Activated CD4-positive, alpha-beta T cell treated with anti-CD3 and anti-CD28 coated beads for 36 hours (primary cell): ENCODE measurements at regions not wholly inside any gene's neighbourhood (a gene's known extent, or its start where the extent isn't known, plus 50 kb on each side); places are given as distances from the start of the nearest gene placed in this dataset.
"Not testable (repeated sequence)": the region's sequence is repeated elsewhere in the genome, so short reads cannot be mapped to it uniquely, and the experiment has no call there.

Experiments used
- ATAC-seq: fragments of 200-7000 bp; cut with Tn5 transposase; one replicate; pipeline ENCODE4 v1.10.0; 2021; ENCODE audit warnings: mild to moderate bottlenecking, moderate library complexity
- CTCF ChIA-PET: fragments of 350-600 bp; sonication (Branson Sonifier 250); formaldehyde crosslinking; loops from one replicate; lab custom pipeline; 2021; ENCODE audit warnings: antibody characterized with exemption; lab: Charles Lee
- POLR2A ChIA-PET: fragments of 350-600 bp; sonication (Branson Sonifier 250); formaldehyde crosslinking; loops from one replicate; lab custom pipeline; 2021; ENCODE audit warnings: antibody characterized with exemption, inconsistent platforms; lab: Charles Lee
- DNase-seq: peaks from one replicate; pipeline ENCODE4 v3.0.0-alpha.2; 2020
- H3K27ac Mint-ChIP-seq: one replicate; pipeline ENCODE4 v1.8.0; 2021; ENCODE audit warnings: mixed read lengths
- H3K27me3 Mint-ChIP-seq: one replicate; pipeline ENCODE4 v1.8.0; 2021; ENCODE audit warnings: mixed read lengths
- H3K36me3 Mint-ChIP-seq: one replicate; pipeline ENCODE4 v1.8.0; 2021; ENCODE audit warnings: low read depth, mixed read lengths
- H3K4me1 Mint-ChIP-seq: one replicate; pipeline ENCODE4 v1.8.0; 2021; ENCODE audit warnings: mixed read lengths
- H3K4me3 Mint-ChIP-seq: one replicate; pipeline ENCODE4 v1.8.0; 2021; ENCODE audit warnings: mild to moderate bottlenecking, moderate library complexity, mixed read lengths
- H3K9me3 Mint-ChIP-seq: one replicate; pipeline ENCODE4 v1.8.0; 2021; ENCODE audit warnings: low read depth, mixed read lengths
- intact Hi-C, 2 experiments: fragments of 100-400 bp; cut with DNase I in 1 of 2; cut with micrococcal nuclease in 1 of 2; formaldehyde crosslinking; loops; one replicate each; pipeline versions ENCODE4 v1.14.2 to v1.15.1; 2022 to 2024; cut with DNase I, micrococcal nuclease

DNA sequence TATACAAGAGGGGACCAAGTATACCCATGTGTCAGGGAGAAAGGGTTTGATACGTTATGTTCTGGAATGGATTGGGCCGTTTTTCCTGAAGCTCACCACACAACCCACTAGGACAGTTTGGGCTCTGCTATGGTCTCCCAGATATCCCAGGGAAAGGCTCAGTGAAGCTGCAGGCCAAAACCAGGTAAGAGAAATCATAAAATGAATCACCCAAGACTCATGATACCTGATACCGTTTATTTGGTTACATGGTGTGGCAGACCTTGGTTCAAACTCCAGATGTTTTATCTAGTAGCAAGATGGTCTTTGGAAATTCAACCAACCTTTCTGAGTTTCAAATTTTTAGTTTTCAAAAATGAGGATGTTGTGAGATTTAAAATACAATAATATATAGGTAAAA lies 177.6 kb downstream of the C12orf75 start:
- Mint-ChIP-seq H3K4me1 (no peaks in the 10 kb centered on the region), H3K27me3 (peaks cover 8% of the 10 kb centered on the region), H3K4me3 (no peak overlapping the region), H3K9me3 (no peaks in the 10 kb centered on the region), H3K36me3 (no peaks in the 10 kb centered on the region), H3K27ac (no peak overlapping the region)
- ChIA-PET CTCF (no interaction called here), POLR2A (interaction anchor here (0.6 kb wide), 1 partner anchor 60 kb away, joined by 3 read pairs; no protein-coding TSS in a partner anchor)
- no peak for DNase-seq
- ATAC-seq, result no peak
- intact Hi-C loops, result no loop called here

DNA sequence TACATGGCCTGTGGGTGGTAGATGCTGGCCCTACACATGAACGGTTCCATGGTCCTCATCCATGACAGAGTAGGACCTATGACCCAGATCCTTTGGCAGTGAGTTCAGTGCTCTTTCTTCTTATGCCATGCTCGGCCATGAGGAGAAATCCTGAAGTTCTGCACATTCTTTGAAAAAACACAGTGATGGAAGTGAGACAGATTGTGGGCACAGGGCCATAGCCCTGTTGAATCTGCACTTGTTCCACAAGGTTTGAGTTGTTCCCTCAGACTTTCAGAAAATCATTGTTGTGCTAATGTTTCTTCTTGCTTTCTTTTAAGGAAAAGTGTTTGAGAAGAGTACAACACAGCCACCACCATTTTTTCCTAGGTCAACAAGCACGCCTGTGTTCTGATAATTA lies 180.0 kb downstream of the C12orf75 start:
- ChIA-PET CTCF (no interaction called here), POLR2A (no interaction called here)
- H3K27me3 Mint-ChIP-seq, result peaks cover 6% of the 10 kb centered on the region
- DNase-seq, result no peak
- H3K4me1 Mint-ChIP-seq, result no peaks in the 10 kb centered on the region
- no peak overlapping the region for H3K4me3 Mint-ChIP-seq
- no peaks in the 10 kb centered on the region for H3K9me3 Mint-ChIP-seq
- no peak for ATAC-seq
- H3K36me3 Mint-ChIP-seq, result no peaks in the 10 kb centered on the region
- intact Hi-C loops, result no loop called here
- H3K27ac Mint-ChIP-seq, result no peak overlapping the region

DNA sequence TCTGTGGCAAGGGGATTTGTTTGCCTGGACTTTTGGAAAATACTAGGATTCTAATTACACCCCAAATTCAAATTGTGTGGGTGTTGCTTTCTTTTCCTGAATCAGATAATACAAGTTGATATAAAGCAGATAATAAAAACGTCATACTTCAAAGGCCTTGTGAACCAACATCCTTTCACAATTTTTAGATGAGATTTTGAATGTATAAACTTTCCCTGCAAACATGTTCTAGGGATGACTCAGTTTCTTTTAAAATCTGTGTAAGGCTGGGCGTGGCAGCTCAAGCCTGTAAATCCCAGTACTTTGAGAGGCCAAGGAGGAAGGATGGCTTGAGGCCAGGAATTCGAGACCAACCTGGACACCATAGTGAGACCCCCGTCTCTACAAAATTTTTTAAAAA lies 182.4 kb downstream of the C12orf75 start:
- ATAC-seq, H3K36me3 Mint-ChIP-seq, H3K27me3 Mint-ChIP-seq, H3K9me3 Mint-ChIP-seq, H3K4me3 Mint-ChIP-seq, POLR2A ChIA-PET, H3K27ac Mint-ChIP-seq, intact Hi-C loops, CTCF ChIA-PET, H3K4me1 Mint-ChIP-seq, DNase-seq: not testable (repeated sequence)

DNA sequence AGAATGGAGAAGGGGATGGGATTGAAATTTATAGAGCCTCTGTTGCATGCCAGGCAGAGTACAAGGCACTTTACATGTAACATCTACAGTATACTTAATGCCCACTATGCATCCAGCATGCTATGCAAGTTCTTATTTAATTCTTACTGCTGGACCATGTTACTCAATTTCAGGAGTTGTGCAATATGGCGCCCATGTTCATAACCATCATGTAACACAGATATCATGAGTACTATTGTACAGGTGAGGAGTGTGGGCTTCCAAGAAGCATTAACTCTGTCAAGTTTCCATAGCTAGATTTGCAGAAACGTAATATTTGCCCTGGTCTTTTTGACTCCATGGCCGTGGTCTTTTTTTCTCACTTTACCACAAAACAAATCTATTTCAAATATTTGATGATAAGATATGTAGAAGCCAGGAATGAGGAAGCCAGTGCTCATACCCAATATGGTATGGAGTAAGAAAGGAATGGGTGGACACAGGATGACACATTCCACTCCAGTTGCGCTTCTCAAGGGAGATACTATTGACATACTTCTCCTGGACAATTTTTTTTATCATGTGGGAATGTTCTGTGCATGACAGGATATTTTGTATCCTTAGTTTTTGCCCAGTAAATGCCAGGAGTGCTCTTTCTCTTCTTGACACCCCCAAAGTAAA lies 191.8 kb downstream of the C12orf75 start:
- DNase-seq (no peak), ATAC-seq (no peak)
- POLR2A ChIA-PET, result no interaction called here
- Mint-ChIP-seq H3K27ac (no peak overlapping the region), H3K4me1 (no peaks in the 10 kb centered on the region), H3K36me3 (no peaks in the 10 kb centered on the region), H3K27me3 (peaks cover 12% of the 10 kb centered on the region), H3K9me3 (peaks cover 3% of the 10 kb centered on the region), H3K4me3 (no peak overlapping the region)
- CTCF ChIA-PET, result no interaction called here
- intact Hi-C loops, result no loop called here

DNA sequence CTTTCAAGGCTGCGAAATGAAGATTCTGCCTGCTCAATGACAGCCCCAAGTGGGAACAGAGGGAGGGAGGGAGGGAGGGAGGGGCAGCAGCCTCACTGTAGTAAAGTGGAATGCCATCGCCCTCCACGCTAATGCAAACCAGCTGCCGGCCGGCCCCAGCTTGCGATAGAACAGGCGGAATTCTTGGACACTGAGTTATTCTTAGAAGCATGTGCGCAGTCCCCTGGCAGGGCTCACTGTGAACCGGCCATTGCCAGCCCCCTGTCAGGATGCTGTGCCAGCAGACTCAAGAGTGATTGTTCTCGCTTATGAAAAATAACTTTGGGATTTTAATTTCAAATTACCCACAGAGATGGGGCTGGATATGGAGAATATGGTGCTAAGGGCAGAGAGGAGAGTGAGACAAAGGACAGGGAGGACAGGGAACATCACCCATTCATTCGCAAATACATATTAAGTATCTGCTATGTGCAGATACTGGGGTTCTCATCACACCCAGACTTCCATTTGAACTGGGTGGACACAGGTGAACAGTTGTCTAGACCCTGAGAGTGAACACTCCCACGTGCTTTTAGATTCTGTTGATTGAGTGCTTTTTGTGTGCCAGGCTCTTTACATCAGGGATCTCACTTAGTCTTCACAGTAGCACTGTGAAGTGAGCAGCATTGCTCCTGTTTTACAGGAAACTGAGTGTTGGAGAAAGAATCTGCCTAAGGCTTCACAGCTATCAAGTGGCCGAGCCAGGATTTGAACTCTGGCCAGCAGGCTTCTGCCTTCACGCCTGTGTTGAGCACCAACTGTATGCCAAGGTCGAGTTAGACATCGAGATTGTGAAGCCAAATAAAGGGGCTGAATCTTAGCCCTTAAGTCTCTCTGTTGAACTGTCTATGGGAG lies 192.9 kb downstream of the C12orf75 start:
- CTCF ChIA-PET, result no interaction called here
- Mint-ChIP-seq H3K4me1 (no peaks in the 10 kb centered on the region), H3K4me3 (no peak overlapping the region), H3K27me3 (peaks cover 12% of the 10 kb centered on the region), H3K36me3 (no peaks in the 10 kb centered on the region), H3K27ac (no peak overlapping the region), H3K9me3 (peaks cover 2% of the 10 kb centered on the region)
- ATAC-seq (no peak), DNase-seq (no peak)
- intact Hi-C loops, result no loop called here
- POLR2A ChIA-PET, result no interaction called here

DNA sequence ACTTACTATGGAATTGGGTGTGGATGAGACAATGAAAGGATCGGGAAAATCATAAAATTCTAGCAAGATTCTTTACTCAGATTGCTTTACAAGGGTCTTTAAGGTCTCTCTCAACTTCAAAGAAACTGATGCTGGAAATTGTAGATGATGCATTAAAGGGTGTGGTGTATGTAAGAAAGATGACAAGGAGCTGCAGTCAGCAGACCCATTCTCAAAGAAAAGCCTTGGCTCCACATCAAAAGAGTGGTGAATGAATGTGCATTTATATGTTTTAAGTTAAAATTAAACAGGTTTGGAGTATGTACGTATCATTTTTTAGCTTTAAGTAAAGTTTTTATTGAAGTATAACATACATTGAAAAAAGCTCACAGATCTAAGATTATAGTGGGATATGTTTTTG lies 194.5 kb downstream of the C12orf75 start:
- no peak overlapping the region for H3K27ac Mint-ChIP-seq
- no peak for ATAC-seq
- POLR2A ChIA-PET, result interaction anchor here (0.6 kb wide), 1 partner anchor 31 kb away, joined by 4 read pairs; no protein-coding TSS in a partner anchor
- DNase-seq, result no peak
- no peak overlapping the region for H3K4me3 Mint-ChIP-seq
- no peaks in the 10 kb centered on the region for H3K9me3 Mint-ChIP-seq
- intact Hi-C loops, result no loop called here
- H3K4me1 Mint-ChIP-seq, result no peaks in the 10 kb centered on the region
- peaks cover 12% of the 10 kb centered on the region for H3K27me3 Mint-ChIP-seq
- CTCF ChIA-PET, result interaction anchor here (1.4 kb wide), 1 partner anchor 10 kb away, joined by 4 read pairs; no protein-coding TSS in a partner anchor
- no peaks in the 10 kb centered on the region for H3K36me3 Mint-ChIP-seq

DNA sequence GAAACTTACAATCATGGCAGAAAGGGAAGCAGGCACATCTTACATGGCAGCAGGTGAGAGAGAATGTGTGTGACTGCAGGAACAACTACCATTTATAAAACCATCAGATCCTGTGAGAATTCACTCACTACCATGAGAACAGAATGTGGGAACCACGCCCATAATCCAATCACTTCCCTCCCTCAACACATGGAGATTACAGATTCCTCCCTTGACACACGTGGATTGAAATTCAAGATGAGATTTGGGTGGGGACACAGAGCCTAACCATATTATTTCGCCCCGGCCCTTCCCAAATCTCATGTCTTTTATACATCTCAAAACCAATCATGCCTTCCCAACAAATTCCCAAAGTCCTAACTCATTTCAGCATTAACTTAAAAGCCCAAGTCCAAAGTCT lies 203.6 kb downstream of the C12orf75 start:
- no peak for ATAC-seq
- no peak for DNase-seq
- Mint-ChIP-seq H3K27ac (no peak overlapping the region), H3K27me3 (peaks cover 2% of the 10 kb centered on the region), H3K36me3 (no peaks in the 10 kb centered on the region), H3K9me3 (no peaks in the 10 kb centered on the region), H3K4me3 (no peak overlapping the region), H3K4me1 (no peaks in the 10 kb centered on the region)
- ChIA-PET CTCF (interaction anchor here (1.5 kb wide), 1 partner anchor 9 kb away, joined by 4 read pairs; no protein-coding TSS in a partner anchor), POLR2A (no interaction called here)
- intact Hi-C loops, result no loop called here

DNA sequence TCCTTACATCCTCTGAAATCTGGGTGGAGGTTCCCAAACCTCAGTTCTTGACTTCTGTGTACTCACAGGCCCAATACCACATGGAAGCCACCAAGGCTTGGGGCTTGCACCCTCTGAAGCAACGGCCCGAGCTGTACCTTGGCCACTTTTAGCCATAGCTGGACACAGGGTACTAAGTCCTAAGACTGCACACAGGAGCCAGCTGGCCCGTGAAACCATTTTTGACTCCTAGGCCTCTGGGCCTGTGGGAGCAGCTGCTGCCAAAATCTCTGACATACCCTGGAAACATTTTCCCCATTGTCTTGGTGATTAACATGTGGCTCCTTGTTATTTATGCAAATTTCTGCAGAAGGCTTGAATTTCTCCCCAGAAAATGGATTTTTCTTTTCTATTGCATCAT lies 204.5 kb downstream of the C12orf75 start:
- POLR2A ChIA-PET, result not testable (repeated sequence)

DNA sequence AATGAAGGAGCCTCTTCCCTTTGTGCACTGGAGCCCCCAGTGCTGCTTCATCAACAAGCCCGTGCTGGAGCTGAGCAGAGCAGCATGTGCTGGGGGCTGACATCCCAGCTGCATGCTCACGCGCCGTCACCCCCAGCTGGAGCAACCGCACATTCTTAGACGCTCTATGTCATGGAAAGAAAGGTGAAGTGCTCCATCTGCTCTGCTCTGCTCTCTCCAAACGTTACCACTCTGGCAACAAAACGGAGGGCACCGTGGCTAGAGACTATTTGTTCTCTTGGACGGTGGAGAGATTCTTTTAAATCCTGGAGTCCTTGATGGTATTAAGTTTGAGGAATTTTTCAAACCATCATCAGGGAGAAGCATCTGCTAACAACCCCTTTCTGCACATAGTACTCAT lies 208.4 kb downstream of the C12orf75 start:
- intact Hi-C loops, result no loop called here
- no peak overlapping the region for H3K27ac Mint-ChIP-seq
- CTCF ChIA-PET, result no interaction called here

More for the DNA sequence above, 204.5 kb downstream of the C12orf75 start:
- H3K4me3 Mint-ChIP-seq, H3K4me1 Mint-ChIP-seq, H3K36me3 Mint-ChIP-seq, H3K27ac Mint-ChIP-seq, intact Hi-C loops, H3K9me3 Mint-ChIP-seq, ATAC-seq, H3K27me3 Mint-ChIP-seq, DNase-seq: not testable (repeated sequence)
- CTCF ChIA-PET, result interaction anchor here (1.5 kb wide), 1 partner anchor 10 kb away, joined by 4 read pairs; no protein-coding TSS in a partner anchor

DNA sequence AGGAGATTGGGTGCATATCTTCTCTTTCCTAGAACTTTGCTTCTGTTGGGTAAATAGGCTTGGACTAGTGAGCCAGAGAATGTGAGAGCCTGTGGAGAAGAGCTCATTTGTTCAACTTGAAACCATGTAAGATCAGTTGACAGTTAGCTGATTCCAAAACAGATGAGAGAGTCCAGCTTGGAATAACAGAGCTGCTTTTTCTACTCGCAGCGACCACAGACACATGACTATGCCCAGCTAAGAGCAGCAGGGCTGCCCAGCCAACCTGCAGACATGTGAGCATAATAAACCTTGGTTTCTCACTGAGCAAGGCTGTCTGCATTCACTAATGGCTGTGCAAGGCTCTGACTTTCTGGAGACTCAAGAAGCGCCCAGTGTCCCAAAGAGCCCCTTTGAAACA lies 209.2 kb downstream of the C12orf75 start:
- no peak for ATAC-seq
- POLR2A ChIA-PET, result interaction anchor here (0.7 kb wide), 1 partner anchor 11 kb away, joined by 3 read pairs; no protein-coding TSS in a partner anchor
- H3K9me3 Mint-ChIP-seq, result no peaks in the 10 kb centered on the region

More for the DNA sequence above, 208.4 kb downstream of the C12orf75 start:
- ATAC-seq (no peak), DNase-seq (no peak)
- H3K4me3 Mint-ChIP-seq, result no peak overlapping the region
- POLR2A ChIA-PET, result no interaction called here
- no peaks in the 10 kb centered on the region for H3K4me1 Mint-ChIP-seq
- H3K36me3 Mint-ChIP-seq, result no peaks in the 10 kb centered on the region
- no peaks in the 10 kb centered on the region for H3K27me3 Mint-ChIP-seq
- no peaks in the 10 kb centered on the region for H3K9me3 Mint-ChIP-seq

DNA sequence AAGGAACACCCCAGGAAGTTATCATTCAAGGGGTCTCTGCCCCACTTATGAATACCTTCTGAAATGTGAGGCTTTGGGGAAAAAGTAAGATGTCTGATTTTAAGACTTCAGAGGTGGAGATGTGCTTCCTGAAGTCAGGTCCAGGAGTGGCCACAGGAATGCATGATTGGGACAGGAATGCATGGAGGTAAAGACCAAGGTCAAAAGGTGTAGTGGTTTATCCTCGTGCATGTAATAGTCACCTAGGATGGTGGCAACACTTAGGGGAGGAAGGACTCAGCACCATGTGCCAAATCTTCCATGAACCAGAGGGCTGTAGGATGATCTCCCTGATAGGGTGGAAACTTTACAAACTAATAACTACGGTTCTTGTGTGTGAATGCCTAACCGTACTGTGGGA lies 217.3 kb downstream of the C12orf75 start:
- CTCF ChIA-PET, result interaction anchor here (0.6 kb wide), 1 partner anchor 128 kb away, joined by 3 read pairs; no protein-coding TSS in a partner anchor
- no peaks in the 10 kb centered on the region for H3K4me1 Mint-ChIP-seq
- POLR2A ChIA-PET, result no interaction called here
- H3K36me3 Mint-ChIP-seq, result no peaks in the 10 kb centered on the region
- no peak overlapping the region for H3K4me3 Mint-ChIP-seq
- H3K27ac Mint-ChIP-seq, result no peak overlapping the region
- no peak for DNase-seq
- intact Hi-C loops, result no loop called here
- H3K9me3 Mint-ChIP-seq, result no peaks in the 10 kb centered on the region
- H3K27me3 Mint-ChIP-seq, result peaks cover 2% of the 10 kb centered on the region
- no peak for ATAC-seq

More for the DNA sequence above, 209.2 kb downstream of the C12orf75 start:
- H3K4me3 Mint-ChIP-seq, result no peak overlapping the region
- no peaks in the 10 kb centered on the region for H3K4me1 Mint-ChIP-seq
- CTCF ChIA-PET, result interaction anchor here (0.7 kb wide), 1 partner anchor 119 kb away, joined by 3 read pairs; no protein-coding TSS in a partner anchor
- DNase-seq, result no peak
- H3K27ac Mint-ChIP-seq, result no peak overlapping the region
- H3K27me3 Mint-ChIP-seq, result peaks cover 2% of the 10 kb centered on the region
- intact Hi-C loops, result no loop called here
- no peaks in the 10 kb centered on the region for H3K36me3 Mint-ChIP-seq
